SK-N-MC (cell line): ENCODE measurements at regions not wholly inside any gene's neighbourhood (a gene's known extent, or its start where the extent isn't known, plus 50 kb on each side); places are given as distances from the start of the nearest gene placed in this dataset.

Experiments
- EZH2 ChIP-seq: fragments of 200-600 bp; sonication (generic); IDR thresholded peaks from one replicate; pipeline ENCODE4 v1.6.1; 2017; ENCODE audit warnings: antibody characterized with exemption
- FOXP2 ChIP-seq: optimal IDR thresholded peaks from 2 replicates; pipeline ENCODE3; 2011; ENCODE audit warnings: mild to moderate bottlenecking, moderate library complexity; ENCODE audit not compliant: insufficient read depth; ENCODE audit errors: extremely low read length, control extremely low read depth

GRCh38 chr2:8369522-8369921 lies 312.3 kb upstream of the ID2 start:
- no peak for TF ChIP-seq EZH2
- TF ChIP-seq FOXP2: no peak
